ENCODE measurements at regions not wholly inside any gene's neighbourhood (a gene's known extent, or its start where the extent isn't known, plus 50 kb on each side); places are given as distances from the start of the nearest gene placed in this dataset.
"Not testable (repeated sequence)": the region's sequence is repeated elsewhere in the genome, so short reads cannot be mapped to it uniquely, and the experiment has no call there.

GRCh38 chr10:76621886-76622620 is 1015.6 kb downstream of the KCNMA1 start:
- Histone ChIP-seq H3K79me2 (no peaks in the 10 kb centered on the region), H2AFZ (no peak overlapping the region), H3K27me3 (ENCODE audit: control insufficient read depth, insufficient read depth, low read length) (no peaks in the 10 kb centered on the region), H3K9me3 (ENCODE audit: control insufficient read depth, low read length) (no peaks in the 10 kb centered on the region), H3K36me3 (ENCODE audit: control insufficient read depth, insufficient read depth, low read length) (no peaks in the 10 kb centered on the region), H3K4me2 (ENCODE audit: low read length) (no peak overlapping the region), H3K4me1 (no peaks in the 10 kb centered on the region), H3K4me3 (ENCODE audit: low read depth, low read length) (no peak overlapping the region), H3K9ac (no peak overlapping the region), H3K27ac (no peak overlapping the region)
- TF ChIP-seq, protein P1, sequence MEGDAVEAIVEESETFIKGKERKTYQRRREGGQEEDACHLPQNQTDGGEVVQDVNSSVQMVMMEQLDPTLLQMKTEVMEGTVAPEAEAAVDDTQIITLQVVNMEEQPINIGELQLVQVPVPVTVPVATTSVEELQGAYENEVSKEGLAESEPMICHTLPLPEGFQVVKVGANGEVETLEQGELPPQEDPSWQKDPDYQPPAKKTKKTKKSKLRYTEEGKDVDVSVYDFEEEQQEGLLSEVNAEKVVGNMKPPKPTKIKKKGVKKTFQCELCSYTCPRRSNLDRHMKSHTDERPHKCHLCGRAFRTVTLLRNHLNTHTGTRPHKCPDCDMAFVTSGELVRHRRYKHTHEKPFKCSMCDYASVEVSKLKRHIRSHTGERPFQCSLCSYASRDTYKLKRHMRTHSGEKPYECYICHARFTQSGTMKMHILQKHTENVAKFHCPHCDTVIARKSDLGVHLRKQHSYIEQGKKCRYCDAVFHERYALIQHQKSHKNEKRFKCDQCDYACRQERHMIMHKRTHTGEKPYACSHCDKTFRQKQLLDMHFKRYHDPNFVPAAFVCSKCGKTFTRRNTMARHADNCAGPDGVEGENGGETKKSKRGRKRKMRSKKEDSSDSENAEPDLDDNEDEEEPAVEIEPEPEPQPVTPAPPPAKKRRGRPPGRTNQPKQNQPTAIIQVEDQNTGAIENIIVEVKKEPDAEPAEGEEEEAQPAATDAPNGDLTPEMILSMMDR (IDR thresholded peaks at IDR 0.05), result no peak

DNA sequence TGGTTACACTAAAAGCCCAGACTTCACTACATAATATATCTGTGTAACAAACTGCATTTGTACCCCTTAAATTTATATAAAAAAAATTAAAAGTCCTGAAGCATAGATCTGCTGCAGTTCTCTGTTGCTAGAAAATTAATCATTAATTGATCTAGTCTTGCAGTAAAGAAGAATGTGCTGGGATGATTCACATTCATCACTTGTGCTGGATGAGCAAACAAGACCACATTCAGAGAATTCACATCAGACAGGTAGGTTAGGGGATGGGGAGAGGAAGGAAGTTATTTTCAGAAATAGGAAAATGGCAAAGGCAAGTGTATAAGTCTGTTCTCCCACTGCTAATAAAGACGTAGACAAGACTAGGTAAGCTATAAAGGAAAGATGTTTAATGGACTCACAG is 1019.0 kb downstream of the KCNMA1 start:
- TF ChIP-seq, protein P1 (IDR thresholded peaks at IDR 0.05), result no peak
- no peaks in the 10 kb centered on the region for H3K79me2 ChIP-seq
- H2AFZ ChIP-seq, result no peak overlapping the region
- H3K27me3 ChIP-seq (ENCODE audit: control insufficient read depth, insufficient read depth, low read length), result no peaks in the 10 kb centered on the region
- no peaks in the 10 kb centered on the region for H3K4me1 ChIP-seq
- H3K27ac ChIP-seq, result no peak overlapping the region
- H3K9me3 ChIP-seq (ENCODE audit: control insufficient read depth, low read length), result no peaks in the 10 kb centered on the region
- no peaks in the 10 kb centered on the region for H3K36me3 ChIP-seq (ENCODE audit: control insufficient read depth, insufficient read depth, low read length)
- no peak overlapping the region for H3K9ac ChIP-seq
- H3K4me2 ChIP-seq (ENCODE audit: low read length), result no peak overlapping the region
- H3K4me3 ChIP-seq (ENCODE audit: low read depth, low read length), result no peak overlapping the region

DNA sequence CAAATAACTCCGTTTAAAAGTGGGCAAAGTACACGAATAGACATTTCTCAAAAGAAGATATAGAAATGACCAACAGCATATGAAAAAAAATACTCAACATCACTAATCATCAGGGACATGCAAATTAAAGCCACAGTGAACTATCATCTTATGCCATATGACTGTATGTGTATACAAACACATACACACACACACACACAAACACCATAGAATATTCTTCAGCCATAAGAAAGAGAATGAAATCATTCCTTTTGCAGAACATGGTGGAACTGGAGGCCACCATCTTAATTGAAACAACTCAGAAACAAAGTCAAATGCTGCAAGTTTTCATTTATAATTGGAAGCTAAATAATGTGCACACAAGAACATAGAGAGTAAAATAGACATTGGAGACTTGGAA is 1019.4 kb downstream of the KCNMA1 start:
- Histone ChIP-seq H3K27me3 (ENCODE audit: control insufficient read depth, insufficient read depth, low read length) (no peaks in the 10 kb centered on the region), H2AFZ (no peak overlapping the region), H3K4me1 (no peaks in the 10 kb centered on the region), H3K4me3 (ENCODE audit: low read depth, low read length) (no peak overlapping the region), H3K9me3 (ENCODE audit: control insufficient read depth, low read length) (no peaks in the 10 kb centered on the region), H3K79me2 (no peaks in the 10 kb centered on the region), H3K36me3 (ENCODE audit: control insufficient read depth, insufficient read depth, low read length) (no peaks in the 10 kb centered on the region), H3K4me2 (ENCODE audit: low read length) (no peak overlapping the region), H3K9ac (no peak overlapping the region), H3K27ac (no peak overlapping the region)
- TF ChIP-seq, protein P1 (IDR thresholded peaks at IDR 0.05), result no peak

DNA sequence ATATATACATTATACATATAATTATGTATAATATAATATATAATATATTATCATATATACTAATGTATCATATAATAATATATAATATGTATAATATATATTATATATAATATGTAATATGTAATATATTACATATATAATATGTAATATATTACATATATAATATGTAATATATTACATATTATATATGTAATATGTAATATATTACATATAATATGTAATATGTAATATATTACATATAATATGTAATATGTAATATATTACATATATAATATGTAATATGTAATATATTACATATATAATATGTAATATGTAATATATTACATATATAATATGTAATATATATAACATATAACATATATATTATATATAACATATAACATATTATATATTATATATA is 1020.9 kb downstream of the KCNMA1 start:
- not testable (repeated sequence) for H3K9me3 ChIP-seq (ENCODE audit: control insufficient read depth, low read length); H2AFZ ChIP-seq; H3K36me3 ChIP-seq (ENCODE audit: control insufficient read depth, insufficient read depth, low read length); H3K9ac ChIP-seq; H3K79me2 ChIP-seq; H3K4me1 ChIP-seq; H3K27ac ChIP-seq; H3K4me3 ChIP-seq (ENCODE audit: low read depth, low read length); H3K4me2 ChIP-seq (ENCODE audit: low read length); H3K27me3 ChIP-seq (ENCODE audit: control insufficient read depth, insufficient read depth, low read length)

DNA sequence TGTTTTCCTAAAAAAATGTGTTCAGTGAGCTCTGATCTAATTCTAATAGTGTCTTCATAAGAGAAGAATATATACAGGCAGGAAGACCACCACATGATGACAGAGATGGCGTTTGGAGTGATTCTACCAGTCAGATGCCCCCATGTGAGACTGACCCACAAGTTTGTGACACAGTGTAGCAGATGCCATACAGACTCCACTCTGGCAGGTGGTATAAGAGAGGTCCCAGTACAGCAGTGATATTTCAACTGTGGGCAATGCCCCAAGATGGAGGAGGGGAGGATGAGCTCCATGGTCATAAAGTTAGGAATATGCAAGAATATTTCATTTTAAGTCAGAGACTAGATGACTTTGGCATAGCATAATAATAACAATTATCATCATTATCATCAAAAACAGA is 1022.6 kb downstream of the KCNMA1 start:
- Histone ChIP-seq H3K27ac (no peak overlapping the region), H3K36me3 (ENCODE audit: control insufficient read depth, insufficient read depth, low read length) (no peaks in the 10 kb centered on the region), H3K4me3 (ENCODE audit: low read depth, low read length) (no peak overlapping the region), H3K79me2 (no peaks in the 10 kb centered on the region), H3K4me1 (no peaks in the 10 kb centered on the region), H3K9me3 (ENCODE audit: control insufficient read depth, low read length) (no peaks in the 10 kb centered on the region), H3K27me3 (ENCODE audit: control insufficient read depth, insufficient read depth, low read length) (no peaks in the 10 kb centered on the region), H3K9ac (no peak overlapping the region), H2AFZ (no peak overlapping the region), H3K4me2 (ENCODE audit: low read length) (no peak overlapping the region)
- TF ChIP-seq, protein P1 (IDR thresholded peaks at IDR 0.05), result no peak

Data from parathyroid adenoma (tissue), 2 donors.